Left colon (tissue), 2 donors: ENCODE measurements at regions not wholly inside any gene's neighbourhood (a gene's known extent, or its start where the extent isn't known, plus 50 kb on each side); places are given as distances from the start of the nearest gene placed in this dataset.

Source experiments
- ATAC-seq: fragments of 200-7000 bp; cut with Tn5 transposase; one replicate; pipeline ENCODE4 v1.9.1; 2020; ENCODE audit warnings: mild to moderate bottlenecking, moderate library complexity
- DNase-seq, 2 donors: peaks; one replicate each; pipeline ENCODE4 v3.0.0-alpha.2; 2020
- intact Hi-C, 2 donors: fragments of 100-400 bp; cut with DNase I in 1 of 2; cut with micrococcal nuclease in 1 of 2; formaldehyde crosslinking; loops; one replicate each; pipeline versions ENCODE4 v1.11.2 to v1.14.0; 2022; cut with DNase I, micrococcal nuclease
- donor health status: DM: no; HTN: no; CAD: no.
- donor health status: DM: yes; HTN: yes; CAD: no.

- no peak for ATAC-seq
- intact Hi-C loops: no loop called here
- no peak for DNase-seq
These were observed 129.5 kb upstream of the SDK2 start for GRCh38 chr17:73773702-73774101.

- DNase-seq (no peak), ATAC-seq (no peak)
- intact Hi-C loops: no loop called here
These were observed 130.6 kb upstream of the SDK2 start for GRCh38 chr17:73774852-73775251.

- ATAC-seq (no peak), DNase-seq (no peak)
- intact Hi-C loops: no loop called here
These were observed 132.3 kb upstream of the SDK2 start for GRCh38 chr17:73776351-73777130.

- ATAC-seq (no peak), DNase-seq (no peak)
- intact Hi-C loops: no loop called here
These were observed 132.8 kb upstream of the SDK2 start for GRCh38 chr17:73777131-73777449.

- no peak for ATAC-seq
- DNase-seq: no peak
- intact Hi-C loops: no loop called here
These were observed 138.0 kb upstream of the SDK2 start for GRCh38 chr17:73782231-73782630.

- DNase-seq (peak in 1 of 2 donors; percentile 40), ATAC-seq (peak; percentile 49)
- intact Hi-C loops: no loop called here
These were observed 138.6 kb upstream of the SDK2 start for GRCh38 chr17:73782641-73783381.

- DNase-seq: no peak
- no peak for ATAC-seq
- intact Hi-C loops: no loop called here
These were observed 139.1 kb upstream of the SDK2 start for GRCh38 chr17:73783382-73783766.

GRCh38 chr17:73783945-73784603 is 139.8 kb upstream of the SDK2 start:
- intact Hi-C loops: no loop called here
- DNase-seq: no peak
- ATAC-seq: no peak

GRCh38 chr17:73785496-73785895 is 141.3 kb upstream of the SDK2 start:
- intact Hi-C loops: no loop called here
- DNase-seq (no peak), ATAC-seq (no peak)

GRCh38 chr17:73785958-73786743 is 141.9 kb upstream of the SDK2 start:
- ATAC-seq (peak; percentile 97), DNase-seq (peak; percentile 74 to 78)
- intact Hi-C loops: no loop called here

- intact Hi-C loops: no loop called here
- no peak for ATAC-seq
- DNase-seq: no peak
These were observed 143.1 kb upstream of the SDK2 start for GRCh38 chr17:73787076-73788059.

- DNase-seq: no peak
- intact Hi-C loops: no loop called here
- ATAC-seq: no peak
These were observed 143.9 kb upstream of the SDK2 start for GRCh38 chr17:73788111-73788510.

- intact Hi-C loops: no loop called here
- DNase-seq (no peak), ATAC-seq (no peak)
These were observed 146.9 kb upstream of the SDK2 start for GRCh38 chr17:73791121-73791520.

GRCh38 chr17:73791631-73792030 is 147.4 kb upstream of the SDK2 start:
- intact Hi-C loops: no loop called here
- DNase-seq: no peak
- no peak for ATAC-seq

- intact Hi-C loops: no loop called here
- ATAC-seq: no peak
- no peak for DNase-seq
These were observed 148.7 kb upstream of the SDK2 start for GRCh38 chr17:73792994-73793393.

GRCh38 chr17:73794336-73794735 is 150.1 kb upstream of the SDK2 start:
- no peak for DNase-seq
- ATAC-seq: no peak
- intact Hi-C loops: no loop called here

GRCh38 chr17:73795730-73796129 is 151.5 kb upstream of the SDK2 start:
- intact Hi-C loops: no loop called here
- DNase-seq (no peak), ATAC-seq (no peak)

GRCh38 chr17:73797594-73798110 is 153.4 kb upstream of the SDK2 start:
- intact Hi-C loops: no loop called here
- ATAC-seq: no peak
- DNase-seq: no peak
